ENCODE measurements at regions not wholly inside any gene's neighbourhood (a gene's known extent, or its start where the extent isn't known, plus 50 kb on each side); places are given as distances from the start of the nearest gene placed in this dataset.

GRCh38 chrX:1097328-1097727 lies 115.1 kb downstream of the CRLF2 start:
- Mint-ChIP-seq H3K4me3 (ENCODE audit: low read depth) (no peak overlapping the region), H3K27ac (no peak overlapping the region), H3K4me1 (ENCODE audit: low read depth) (no peaks in the 10 kb centered on the region), H3K9me3 (ENCODE audit: low read depth) (peaks cover 4% of the 10 kb centered on the region), H3K36me3 (ENCODE audit: insufficient read depth) (no peaks in the 10 kb centered on the region), H3K27me3 (peaks cover 21% of the 10 kb centered on the region)
- no peak for DNase-seq (ENCODE audit: low spot score, unreplicated experiment)
- TF ChIP-seq, protein P1, sequence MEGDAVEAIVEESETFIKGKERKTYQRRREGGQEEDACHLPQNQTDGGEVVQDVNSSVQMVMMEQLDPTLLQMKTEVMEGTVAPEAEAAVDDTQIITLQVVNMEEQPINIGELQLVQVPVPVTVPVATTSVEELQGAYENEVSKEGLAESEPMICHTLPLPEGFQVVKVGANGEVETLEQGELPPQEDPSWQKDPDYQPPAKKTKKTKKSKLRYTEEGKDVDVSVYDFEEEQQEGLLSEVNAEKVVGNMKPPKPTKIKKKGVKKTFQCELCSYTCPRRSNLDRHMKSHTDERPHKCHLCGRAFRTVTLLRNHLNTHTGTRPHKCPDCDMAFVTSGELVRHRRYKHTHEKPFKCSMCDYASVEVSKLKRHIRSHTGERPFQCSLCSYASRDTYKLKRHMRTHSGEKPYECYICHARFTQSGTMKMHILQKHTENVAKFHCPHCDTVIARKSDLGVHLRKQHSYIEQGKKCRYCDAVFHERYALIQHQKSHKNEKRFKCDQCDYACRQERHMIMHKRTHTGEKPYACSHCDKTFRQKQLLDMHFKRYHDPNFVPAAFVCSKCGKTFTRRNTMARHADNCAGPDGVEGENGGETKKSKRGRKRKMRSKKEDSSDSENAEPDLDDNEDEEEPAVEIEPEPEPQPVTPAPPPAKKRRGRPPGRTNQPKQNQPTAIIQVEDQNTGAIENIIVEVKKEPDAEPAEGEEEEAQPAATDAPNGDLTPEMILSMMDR (IDR thresholded peaks at IDR 0.05; ENCODE audit: unreplicated experiment), result no peak

- Mint-ChIP-seq H3K4me3 (ENCODE audit: low read depth) (no peak overlapping the region), H3K9me3 (ENCODE audit: low read depth) (peaks cover 4% of the 10 kb centered on the region), H3K36me3 (ENCODE audit: insufficient read depth) (no peaks in the 10 kb centered on the region), H3K4me1 (ENCODE audit: low read depth) (no peaks in the 10 kb centered on the region), H3K27me3 (peaks cover 10% of the 10 kb centered on the region), H3K27ac (no peak overlapping the region)
- DNase-seq (ENCODE audit: low spot score, unreplicated experiment), result no peak
- TF ChIP-seq, protein P1 (IDR thresholded peaks at IDR 0.05; ENCODE audit: unreplicated experiment), result no peak
Measured at GRCh38 chrX:1094566-1095333, 117.7 kb downstream of the CRLF2 start.

- Mint-ChIP-seq H3K36me3 (ENCODE audit: insufficient read depth) (no peaks in the 10 kb centered on the region), H3K4me3 (ENCODE audit: low read depth) (no peak overlapping the region), H3K27ac (no peak overlapping the region), H3K9me3 (ENCODE audit: low read depth) (peaks cover 4% of the 10 kb centered on the region), H3K27me3 (peaks cover under 1% of the 10 kb centered on the region), H3K4me1 (ENCODE audit: low read depth) (no peaks in the 10 kb centered on the region)
- DNase-seq (ENCODE audit: low spot score, unreplicated experiment), result no peak
- TF ChIP-seq, protein P1 (IDR thresholded peaks at IDR 0.05; ENCODE audit: unreplicated experiment), result no peak
Measured at GRCh38 chrX:1093586-1094421, 118.6 kb downstream of the CRLF2 start.

DNA sequence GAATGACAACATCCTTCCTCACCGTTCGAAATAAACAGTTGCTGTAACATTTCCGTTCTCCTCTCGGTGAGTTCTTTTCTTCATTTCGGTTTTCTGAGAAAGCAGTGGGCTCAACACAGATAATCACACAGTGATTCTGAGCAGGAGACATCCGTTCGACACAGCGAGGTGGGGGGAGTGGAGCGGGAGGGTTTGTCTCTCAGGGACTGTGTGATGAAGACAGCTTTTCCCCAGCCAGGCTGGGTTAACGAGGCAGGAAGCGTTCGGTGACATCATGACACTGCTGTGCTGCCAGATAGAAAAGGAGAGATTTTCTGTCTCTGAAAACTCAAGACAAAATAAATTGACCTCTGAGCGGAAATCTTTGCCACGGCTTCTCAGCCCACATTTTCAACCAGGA lies 119.3 kb downstream of the CRLF2 start:
- Mint-ChIP-seq H3K27me3 (no peaks in the 10 kb centered on the region), H3K4me1 (ENCODE audit: low read depth) (no peaks in the 10 kb centered on the region), H3K9me3 (ENCODE audit: low read depth) (peaks cover 4% of the 10 kb centered on the region), H3K36me3 (ENCODE audit: insufficient read depth) (no peaks in the 10 kb centered on the region), H3K4me3 (ENCODE audit: low read depth) (no peak overlapping the region), H3K27ac (no peak overlapping the region)
- no peak for DNase-seq (ENCODE audit: low spot score, unreplicated experiment)
- TF ChIP-seq, protein P1 (IDR thresholded peaks at IDR 0.05; ENCODE audit: unreplicated experiment), result no peak
